ENCODE measurements at regions not wholly inside any gene's neighbourhood (a gene's known extent, or its start where the extent isn't known, plus 50 kb on each side); places are given as distances from the start of the nearest gene placed in this dataset.
"Not testable (repeated sequence)": the region's sequence is repeated elsewhere in the genome, so short reads cannot be mapped to it uniquely, and the experiment has no call there.

- H3K27ac ChIP-seq (ENCODE audit: low read depth, low read length); H3K79me1 ChIP-seq (ENCODE audit: low read depth, low read length); H2BK20ac ChIP-seq (ENCODE audit: low read length); H3K4me3 ChIP-seq (ENCODE audit: extremely low read depth in 1 of 4, insufficient read depth in 2 of 4, low read depth in 3 of 4, low read length in 4 of 4); POLR2A ChIA-PET (ENCODE audit: partially characterized antibody); H2BK120ac ChIP-seq (replicated peaks; ENCODE audit: low read depth, low read length); H3K4me1 ChIP-seq (replicated peaks in 1 of 4; ENCODE audit: control insufficient read depth in 3 of 4, insufficient read depth in 4 of 4, low read length in 3 of 4); H3K18ac ChIP-seq (ENCODE audit: extremely low read depth, low read length); H2AK5ac ChIP-seq (ENCODE audit: low read depth, low read length); H4K8ac ChIP-seq (ENCODE audit: extremely low read depth, insufficient read depth, low read length); H3K23me2 ChIP-seq (ENCODE audit: low read depth, low read length); H2BK5ac ChIP-seq (ENCODE audit: low read depth, low read length); H3K4ac ChIP-seq (replicated peaks; ENCODE audit: insufficient read length, low read depth, low read length); H3K9ac ChIP-seq (replicated peaks in 1 of 4; ENCODE audit: extremely low read depth in 1 of 4, low read depth in 3 of 4, low read length in 3 of 4); H2BK15ac ChIP-seq (ENCODE audit: low read length); H4K91ac ChIP-seq (replicated peaks; ENCODE audit: insufficient read length, low read length); H2BK12ac ChIP-seq (ENCODE audit: low read depth, low read length); H3K4me2 ChIP-seq (ENCODE audit: insufficient read depth in 1 of 2, low read depth in 2 of 2, low read length in 2 of 2); CTCF ChIA-PET (ENCODE audit: partially characterized antibody); H3K36me3 ChIP-seq (ENCODE audit: control insufficient read depth in 2 of 4, insufficient read depth in 4 of 4, low read length in 3 of 4); FAIRE-seq; DNase-seq (ENCODE audit: low read depth in 1 of 2, low spot score in 2 of 2); H3K79me2 ChIP-seq (ENCODE audit: control insufficient read depth in 1 of 2, insufficient read depth in 2 of 2, low read length in 2 of 2); H4K20me1 ChIP-seq (replicated peaks in 1 of 2; ENCODE audit: control insufficient read depth in 1 of 2, insufficient read depth in 2 of 2, low read length in 2 of 2); H3K56ac ChIP-seq (replicated peaks; ENCODE audit: insufficient read length, low read depth, low read length); H2AFZ ChIP-seq (ENCODE audit: low read length); H3K27me3 ChIP-seq (replicated peaks in 1 of 4; ENCODE audit: control insufficient read depth in 3 of 4, extremely low read depth in 1 of 4, insufficient read depth in 3 of 4, low read length in 3 of 4); H3K23ac ChIP-seq (ENCODE audit: insufficient read length); H4K5ac ChIP-seq (ENCODE audit: insufficient read length, low read depth, low read length); H3K9me3 ChIP-seq (ENCODE audit: insufficient read depth in 2 of 2, low read depth in 1 of 2, low read length in 1 of 2); H3K14ac ChIP-seq (ENCODE audit: insufficient read length): not testable (repeated sequence)
- no CpG with 5 or more reads among the region's 53 CpGs for WGBS, 2 experiments (ENCODE audit: extremely low coverage in 1 of 2, insufficient coverage in 1 of 2, insufficient read length in 1 of 2, insufficient replicate concordance in 2 of 2, low coverage in 1 of 2, low lambda C conversion rate in 2 of 2, missing lambda C conversion rate in 1 of 2)
Observed at GRCh38 chr1:144076646-144077045, 104.9 kb upstream of the FAM72C start.

GRCh38 chr1:144070394-144071053 is 98.7 kb upstream of the FAM72C start:
- H3K14ac ChIP-seq (ENCODE audit: insufficient read length); H3K9me3 ChIP-seq (ENCODE audit: insufficient read depth in 2 of 2, low read depth in 1 of 2, low read length in 1 of 2); H2BK5ac ChIP-seq (ENCODE audit: low read depth, low read length); H3K27ac ChIP-seq (ENCODE audit: low read depth, low read length); H3K23me2 ChIP-seq (ENCODE audit: low read depth, low read length); H2AFZ ChIP-seq (ENCODE audit: low read length); H3K23ac ChIP-seq (ENCODE audit: insufficient read length); H3K4ac ChIP-seq (replicated peaks; ENCODE audit: insufficient read length, low read depth, low read length); H3K27me3 ChIP-seq (replicated peaks in 1 of 4; ENCODE audit: control insufficient read depth in 3 of 4, extremely low read depth in 1 of 4, insufficient read depth in 3 of 4, low read length in 3 of 4); H3K4me1 ChIP-seq (replicated peaks in 1 of 4; ENCODE audit: control insufficient read depth in 3 of 4, insufficient read depth in 4 of 4, low read length in 3 of 4); POLR2A ChIA-PET (ENCODE audit: partially characterized antibody); H4K5ac ChIP-seq (ENCODE audit: insufficient read length, low read depth, low read length); FAIRE-seq; H2BK15ac ChIP-seq (ENCODE audit: low read length); H3K9ac ChIP-seq (replicated peaks in 1 of 4; ENCODE audit: extremely low read depth in 1 of 4, low read depth in 3 of 4, low read length in 3 of 4); H3K4me2 ChIP-seq (ENCODE audit: insufficient read depth in 1 of 2, low read depth in 2 of 2, low read length in 2 of 2); H2BK20ac ChIP-seq (ENCODE audit: low read length); H3K79me2 ChIP-seq (ENCODE audit: control insufficient read depth in 1 of 2, insufficient read depth in 2 of 2, low read length in 2 of 2); CTCF ChIA-PET (ENCODE audit: partially characterized antibody); H3K36me3 ChIP-seq (ENCODE audit: control insufficient read depth in 2 of 4, insufficient read depth in 4 of 4, low read length in 3 of 4); H4K8ac ChIP-seq (ENCODE audit: extremely low read depth, insufficient read depth, low read length); H3K56ac ChIP-seq (replicated peaks; ENCODE audit: insufficient read length, low read depth, low read length); H2BK120ac ChIP-seq (replicated peaks; ENCODE audit: low read depth, low read length); DNase-seq (ENCODE audit: low read depth in 1 of 2, low spot score in 2 of 2); H3K79me1 ChIP-seq (ENCODE audit: low read depth, low read length); H3K4me3 ChIP-seq (ENCODE audit: extremely low read depth in 1 of 4, insufficient read depth in 2 of 4, low read depth in 3 of 4, low read length in 4 of 4); H2AK5ac ChIP-seq (ENCODE audit: low read depth, low read length); H2BK12ac ChIP-seq (ENCODE audit: low read depth, low read length); H4K91ac ChIP-seq (replicated peaks; ENCODE audit: insufficient read length, low read length); H4K20me1 ChIP-seq (replicated peaks in 1 of 2; ENCODE audit: control insufficient read depth in 1 of 2, insufficient read depth in 2 of 2, low read length in 2 of 2); H3K18ac ChIP-seq (ENCODE audit: extremely low read depth, low read length): not testable (repeated sequence)
- no CpG with 5 or more reads among the region's 3 CpGs for WGBS, 2 experiments (ENCODE audit: extremely low coverage in 1 of 2, insufficient coverage in 1 of 2, insufficient read length in 1 of 2, insufficient replicate concordance in 2 of 2, low coverage in 1 of 2, low lambda C conversion rate in 2 of 2, missing lambda C conversion rate in 1 of 2)
